ENCODE measurements at regions not wholly inside any gene's neighbourhood (a gene's known extent, or its start where the extent isn't known, plus 50 kb on each side); places are given as distances from the start of the nearest gene placed in this dataset.

- TF ChIP-seq CTCF (CRISPR knock-in tag; IDR thresholded peaks at IDR 0.05) (no peak), ZSCAN29 (CRISPR knock-in tag; conservative IDR thresholded peaks at IDR 0.05) (no peak), ZNF777 (CRISPR knock-in tag; IDR thresholded peaks at IDR 0.05) (no peak), DNMT1 (CRISPR knock-in tag; IDR thresholded peaks at IDR 0.05) (no peak), RNF2 (conservative IDR thresholded peaks at IDR 0.05; ENCODE audit: low read depth) (no peak), ZHX1 (CRISPR knock-in tag; IDR thresholded peaks at IDR 0.05; ENCODE audit: low read depth) (no peak), SMARCE1 (IDR thresholded peaks at IDR 0.05; ENCODE audit: borderline replicate concordance) (no peak), POLR2A (IDR thresholded peaks at IDR 0.05; ENCODE audit: insufficient read depth in 1 of 2, low read depth in 2 of 2, low read length in 2 of 2) (no peak), POLR2AphosphoS5 (IDR thresholded peaks at IDR 0.05; ENCODE audit: low read depth, low read length) (no peak)
Observed at GRCh38 chr6:2375443-2375842, 130.0 kb upstream of the GMDS start.
